ENCODE measurements at regions not wholly inside any gene's neighbourhood (a gene's known extent, or its start where the extent isn't known, plus 50 kb on each side); places are given as distances from the start of the nearest gene placed in this dataset.

DNA sequence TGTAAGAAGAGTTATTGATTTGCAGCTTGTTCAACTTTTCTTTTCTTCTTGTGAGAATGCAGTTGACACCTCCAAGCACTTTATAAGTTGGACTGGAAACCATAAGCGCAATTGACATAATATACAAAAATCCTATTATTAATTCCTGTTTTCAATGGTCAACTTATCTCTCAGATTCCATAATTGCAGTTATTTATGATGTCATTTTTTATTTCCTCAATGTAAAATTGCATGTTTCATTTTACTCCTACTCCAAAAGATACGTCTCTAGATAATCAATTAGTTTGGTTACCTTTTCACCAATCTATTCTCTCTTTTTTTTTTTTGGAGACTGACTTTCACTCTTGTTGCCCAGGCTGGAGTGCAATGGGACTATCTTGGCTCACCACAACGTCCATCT lies 1416.1 kb upstream of the CDH6 start:
- TF ChIP-seq, protein P1, sequence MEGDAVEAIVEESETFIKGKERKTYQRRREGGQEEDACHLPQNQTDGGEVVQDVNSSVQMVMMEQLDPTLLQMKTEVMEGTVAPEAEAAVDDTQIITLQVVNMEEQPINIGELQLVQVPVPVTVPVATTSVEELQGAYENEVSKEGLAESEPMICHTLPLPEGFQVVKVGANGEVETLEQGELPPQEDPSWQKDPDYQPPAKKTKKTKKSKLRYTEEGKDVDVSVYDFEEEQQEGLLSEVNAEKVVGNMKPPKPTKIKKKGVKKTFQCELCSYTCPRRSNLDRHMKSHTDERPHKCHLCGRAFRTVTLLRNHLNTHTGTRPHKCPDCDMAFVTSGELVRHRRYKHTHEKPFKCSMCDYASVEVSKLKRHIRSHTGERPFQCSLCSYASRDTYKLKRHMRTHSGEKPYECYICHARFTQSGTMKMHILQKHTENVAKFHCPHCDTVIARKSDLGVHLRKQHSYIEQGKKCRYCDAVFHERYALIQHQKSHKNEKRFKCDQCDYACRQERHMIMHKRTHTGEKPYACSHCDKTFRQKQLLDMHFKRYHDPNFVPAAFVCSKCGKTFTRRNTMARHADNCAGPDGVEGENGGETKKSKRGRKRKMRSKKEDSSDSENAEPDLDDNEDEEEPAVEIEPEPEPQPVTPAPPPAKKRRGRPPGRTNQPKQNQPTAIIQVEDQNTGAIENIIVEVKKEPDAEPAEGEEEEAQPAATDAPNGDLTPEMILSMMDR (IDR thresholded peaks at IDR 0.05; ENCODE audit: low read depth, low read length, poor library complexity, severe bottlenecking) = no peak
- no peak for TF ChIP-seq EZH2phosphoT487 (IDR thresholded peaks at IDR 0.05; ENCODE audit: borderline replicate concordance, low read length)
